HEK293 (cell line): ENCODE measurements at regions not wholly inside any gene's neighbourhood (a gene's known extent, or its start where the extent isn't known, plus 50 kb on each side); places are given as distances from the start of the nearest gene placed in this dataset.

Experiments used
- CTCF ChIA-PET: fragments of 350-600 bp; formaldehyde crosslinking; extraction: SDS; loops from one replicate; lab custom pipeline; 2021; ENCODE audit warnings: antibody characterized with exemption; lab: Yijun Ruan, JAX
- POLR2A ChIA-PET: fragments of 300-600 bp; formaldehyde crosslinking; extraction: SDS; loops from one replicate; lab custom pipeline; 2020; ENCODE audit warnings: antibody characterized with exemption, inconsistent platforms; lab: Yijun Ruan, JAX
- H3K27ac ChIP-seq: fragments of 200-500 bp; sonication (Bioruptor generic); 2 replicates; pipeline ENCODE4 v1.5.1; 2014; ENCODE audit warnings: low read depth, low read length, control low read depth, inconsistent platforms; ENCODE audit errors: extremely low read depth
- H3K36me3 ChIP-seq, 2 experiments: fragments of 200-500 bp in 1 of 2; sonication (Bioruptor generic) in 1 of 2; 1 replicate in 1 of 2; 2 replicates in 1 of 2; pipeline ENCODE4 v1.5.1; 2014 to 2017; ENCODE audit warnings: inconsistent platforms in 2 of 2, low read length in 2 of 2; ENCODE audit not compliant: control insufficient read depth in 2 of 2, insufficient read depth in 1 of 2
- H3K4me1 ChIP-seq: fragments of 200-500 bp; sonication (Bioruptor generic); 2 replicates; pipeline ENCODE4 v1.5.1; 2014; ENCODE audit warnings: mild to moderate bottlenecking, low read length, inconsistent platforms; ENCODE audit not compliant: control insufficient read depth, insufficient read depth
- H3K4me3 ChIP-seq: 2 replicates; pipeline ENCODE4 v1.5.1; 2011; ENCODE audit warnings: low read depth, mild to moderate bottlenecking, control low read depth, low read length, moderate library complexity
- H3K9me3 ChIP-seq: fragments of 200-500 bp; sonication (Bioruptor generic); 2 replicates; pipeline ENCODE4 v1.5.1; 2014; ENCODE audit warnings: low read depth, low read length, inconsistent platforms; ENCODE audit not compliant: control insufficient read depth, insufficient read depth
- HOXA7 ChIP-seq: sonication (generic); formaldehyde crosslinking; IDR thresholded peaks from 2 replicates; pipeline ENCODE4 v1.8.1; 2022; ENCODE audit warnings: missing genetic modification reagents, borderline replicate concordance
- INSM2 ChIP-seq: fragments of 450-650 bp; formaldehyde crosslinking; IDR thresholded peaks from 2 replicates; pipeline ENCODE4 v1.5.1; 2016; ENCODE audit warnings: missing biosample characterization, missing genetic modification characterization
- KLF17 ChIP-seq: fragments of 450-650 bp; formaldehyde crosslinking; IDR thresholded peaks from 2 replicates; pipeline ENCODE4 v1.5.1; 2016; ENCODE audit warnings: missing biosample characterization, missing genetic modification characterization
- ZBTB21 ChIP-seq: fragments of 450-650 bp; formaldehyde crosslinking; IDR thresholded peaks from 2 replicates; pipeline ENCODE4 v1.5.1; 2017; ENCODE audit warnings: missing biosample characterization, missing genetic modification characterization
- ZBTB26 ChIP-seq: fragments of 450-650 bp; formaldehyde crosslinking; optimal IDR thresholded peaks from 2 replicates; pipeline ENCODE3; 2016; ENCODE audit warnings: missing biosample characterization, mild to moderate bottlenecking, missing genetic modification characterization
- ZFP41 ChIP-seq: fragments of 450-650 bp; formaldehyde crosslinking; IDR thresholded peaks from 2 replicates; pipeline ENCODE4 v1.5.1; 2016; ENCODE audit warnings: missing biosample characterization, missing genetic modification characterization, borderline replicate concordance
- ZIC2 ChIP-seq: fragments of 450-650 bp; formaldehyde crosslinking; IDR thresholded peaks from 2 replicates; pipeline ENCODE4 v1.5.1; 2016; ENCODE audit warnings: missing biosample characterization, missing genetic modification characterization
- ZNF114 ChIP-seq: fragments of 450-650 bp; formaldehyde crosslinking; IDR thresholded peaks from 2 replicates; pipeline ENCODE4 v1.5.0; 2017; ENCODE audit warnings: missing biosample characterization, missing genetic modification characterization
- ZNF146 ChIP-seq: fragments of 450-650 bp; formaldehyde crosslinking; IDR thresholded peaks from 2 replicates; pipeline ENCODE4 v1.5.1; 2016; ENCODE audit warnings: missing biosample characterization, missing genetic modification characterization
- ZNF26 ChIP-seq: fragments of 450-650 bp; formaldehyde crosslinking; IDR thresholded peaks from 2 replicates; pipeline ENCODE4 v1.5.1; 2016; ENCODE audit warnings: missing biosample characterization, missing genetic modification characterization
- ZNF37A ChIP-seq: fragments of 450-650 bp; IDR thresholded peaks from 2 replicates; pipeline ENCODE4 v1.5.1; 2018; ENCODE audit warnings: missing biosample characterization, missing genetic modification characterization
- ZNF510 ChIP-seq: fragments of 450-650 bp; formaldehyde crosslinking; IDR thresholded peaks from 2 replicates; pipeline ENCODE4 v1.5.1; 2018; ENCODE audit warnings: mild to moderate bottlenecking, missing genetic modification characterization, missing biosample characterization; ENCODE audit not compliant: insufficient replicate concordance
- ZNF530 ChIP-seq: fragments of 450-650 bp; formaldehyde crosslinking; IDR thresholded peaks from 2 replicates; pipeline ENCODE4 v1.5.1; 2016; ENCODE audit warnings: low read depth, missing biosample characterization, missing genetic modification characterization
- ZNF610 ChIP-seq: fragments of 450-650 bp; formaldehyde crosslinking; IDR thresholded peaks from 2 replicates; pipeline ENCODE4 v1.5.1; 2016; ENCODE audit warnings: missing biosample characterization, missing genetic modification characterization, borderline replicate concordance
- ZNF658 ChIP-seq: fragments of 450-650 bp; formaldehyde crosslinking; IDR thresholded peaks from 2 replicates; pipeline ENCODE4; 2016; ENCODE audit warnings: missing biosample characterization, missing genetic modification characterization
- ZNF660 ChIP-seq: fragments of 450-650 bp; IDR thresholded peaks from 2 replicates; pipeline ENCODE4 v1.5.1; 2018; ENCODE audit warnings: missing biosample characterization, mild to moderate bottlenecking, missing genetic modification characterization
- ZNF701 ChIP-seq: fragments of 450-650 bp; formaldehyde crosslinking; IDR thresholded peaks from 2 replicates; pipeline ENCODE4 v1.5.1; 2016; ENCODE audit warnings: missing biosample characterization, missing genetic modification characterization
- ZNF704 ChIP-seq: fragments of 450-650 bp; formaldehyde crosslinking; IDR thresholded peaks from 2 replicates; pipeline ENCODE4 v1.5.1; 2016; ENCODE audit warnings: missing biosample characterization, missing genetic modification characterization
- ZNF785 ChIP-seq: fragments of 450-650 bp; formaldehyde crosslinking; IDR thresholded peaks from 2 replicates; pipeline ENCODE4 v1.5.1; 2016; ENCODE audit warnings: missing biosample characterization, missing genetic modification characterization

- no peaks in the 10 kb centered on the region for H3K36me3 ChIP-seq
- H3K4me3 ChIP-seq = no peak overlapping the region
- no peaks in the 10 kb centered on the region for H3K4me1 ChIP-seq
- no peak overlapping the region for H3K27ac ChIP-seq
- CTCF ChIA-PET = interaction anchor here (0.6 to 1.2 kb wide), 2 partner anchors 9 to 500 kb away, joined by 3 to 4 read pairs; no protein-coding TSS in a partner anchor
- H3K9me3 ChIP-seq = no peaks in the 10 kb centered on the region
- TF ChIP-seq ZNF37A (tag by site-specific recombination) = no peak
- no peak for TF ChIP-seq INSM2
- no peak for TF ChIP-seq ZNF660 (tag by site-specific recombination)
- TF ChIP-seq ZNF510 (tag by site-specific recombination) = no peak
- no peak for TF ChIP-seq KLF17 (tag by site-specific recombination)
- TF ChIP-seq ZNF658 (tag by site-specific recombination) = no peak
- POLR2A ChIA-PET = no interaction called here
These were observed 123.4 kb upstream of the SLC24A5 start for GRCh38 chr15:47997195-47998080.

GRCh38 chr15:47998619-47999019 is 122.2 kb upstream of the SLC24A5 start:
- ChIA-PET CTCF (no interaction called here), POLR2A (no interaction called here)
- H3K27ac ChIP-seq = no peak overlapping the region
- no peaks in the 10 kb centered on the region for H3K9me3 ChIP-seq
- H3K4me3 ChIP-seq = no peak overlapping the region
- no peaks in the 10 kb centered on the region for H3K4me1 ChIP-seq
- no peak for TF ChIP-seq ZNF785
- TF ChIP-seq, all 188 proteins: peak for 0
- H3K36me3 ChIP-seq = no peaks in the 10 kb centered on the region

GRCh38 chr15:48001393-48002039 is 119.3 kb upstream of the SLC24A5 start:
- H3K27ac ChIP-seq = no peak overlapping the region

More at GRCh38 chr15:48001393-48002039, 119.3 kb upstream of the SLC24A5 start:
- POLR2A ChIA-PET = no interaction called here
- Histone ChIP-seq H3K36me3 (no peaks in the 10 kb centered on the region), H3K4me1 (peaks cover 6% of the 10 kb centered on the region; the same call in 1 of the 2 replicates), H3K4me3 (no peak overlapping the region), H3K9me3 (no peaks in the 10 kb centered on the region)
- CTCF ChIA-PET = no interaction called here
- no peak for TF ChIP-seq ZNF26 (tag by site-specific recombination)
- TF ChIP-seq ZNF701 (tag by site-specific recombination) = no peak
- no peak for TF ChIP-seq ZNF704 (tag by site-specific recombination)
- no peak for TF ChIP-seq ZNF146 (tag by site-specific recombination)
- TF ChIP-seq ZIC2 = no peak
- TF ChIP-seq ZNF530 (tag by site-specific recombination) = no peak
- TF ChIP-seq ZFP41 (tag by site-specific recombination) = no peak
- no peak for TF ChIP-seq ZNF114 (tag by site-specific recombination)
- TF ChIP-seq ZBTB21 (tag by site-specific recombination) = no peak
- no peak for TF ChIP-seq ZNF610
- TF ChIP-seq HOXA7 (CRISPR knock-in tag) = no peak
- no peak for TF ChIP-seq ZBTB26 (tag by site-specific recombination)
